ENCODE measurements at regions not wholly inside any gene's neighbourhood (a gene's known extent, or its start where the extent isn't known, plus 50 kb on each side); places are given as distances from the start of the nearest gene placed in this dataset.
A peak's percentile ranks its signal among the peaks of the same experiment; 100 is the strongest.

GRCh38 chr20:56143759-56144158, 104.8 kb upstream of the MC3R start:
- Histone ChIP-seq H3K36me3 (no peaks in the 10 kb centered on the region), H3K27me3 (no peaks in the 10 kb centered on the region), H3K4me1 (no peaks in the 10 kb centered on the region), H3K9me3 (peaks cover 0 to 19% (median 4%) of the 10 kb centered on the region in 4 donors), H3K4me3 (no peak overlapping the region), H3K27ac (peak overlapping the region in 2 of 4 donors; percentile 28 to 54)
- WGBS, 2 donors = 39 to 47% methylated on average over 4 of the region's 4 CpGs
- no peak for TF ChIP-seq POLR2A (IDR thresholded peaks at IDR 0.05)
- no peak for TF ChIP-seq EP300 (IDR thresholded peaks at IDR 0.05)
- TF ChIP-seq CTCF (IDR thresholded peaks at IDR 0.05) = no peak
- DNase-seq (ENCODE audit: low spot score in 2 of 2) = no peak

GRCh38 chr20:56151834-56152233, 96.7 kb upstream of the MC3R start:
- no peaks in the 10 kb centered on the region for H3K27me3 ChIP-seq
- H3K4me1 ChIP-seq = no peaks in the 10 kb centered on the region
- H3K9me3 ChIP-seq = no peaks in the 10 kb centered on the region
- WGBS, 2 donors = 35 to 42% methylated on average over 3 of the region's 3 CpGs
- DNase-seq (ENCODE audit: low spot score in 2 of 2) = no peak
- no peak overlapping the region for H3K4me3 ChIP-seq
- TF ChIP-seq EP300 (IDR thresholded peaks at IDR 0.05) (no peak), POLR2A (IDR thresholded peaks at IDR 0.05) (no peak), CTCF (IDR thresholded peaks at IDR 0.05) (no peak)
- no peaks in the 10 kb centered on the region for H3K36me3 ChIP-seq
- no peak overlapping the region for H3K27ac ChIP-seq

- H3K4me1 ChIP-seq = peaks cover 0 to 12% (median 0%) of the 10 kb centered on the region in 4 donors
- no peak overlapping the region for H3K27ac ChIP-seq
- H3K9me3 ChIP-seq = no peaks in the 10 kb centered on the region
- 86 to 96% methylated on average over 5 of the region's 5 CpGs for WGBS, 2 donors
- no peaks in the 10 kb centered on the region for H3K27me3 ChIP-seq
- no peak for DNase-seq (ENCODE audit: low spot score in 2 of 2)
- H3K4me3 ChIP-seq = no peak overlapping the region
- H3K36me3 ChIP-seq = no peaks in the 10 kb centered on the region
- no peak for TF ChIP-seq EP300 (IDR thresholded peaks at IDR 0.05)
- TF ChIP-seq CTCF (IDR thresholded peaks at IDR 0.05) = no peak
- no peak for TF ChIP-seq POLR2A (IDR thresholded peaks at IDR 0.05)
Observed at GRCh38 chr20:56153926-56154325, 94.6 kb upstream of the MC3R start.

GRCh38 chr20:56155625-56156024, 92.9 kb upstream of the MC3R start:
- TF ChIP-seq POLR2A (IDR thresholded peaks at IDR 0.05) (no peak), CTCF (IDR thresholded peaks at IDR 0.05) (no peak), EP300 (IDR thresholded peaks at IDR 0.05) (no peak)
- no peaks in the 10 kb centered on the region for H3K9me3 ChIP-seq
- H3K36me3 ChIP-seq = no peaks in the 10 kb centered on the region
- H3K27me3 ChIP-seq = no peaks in the 10 kb centered on the region
- 92 to 93% methylated on average over 5 of the region's 5 CpGs for WGBS, 2 donors
- H3K27ac ChIP-seq = no peak overlapping the region
- peaks cover 0 to 12% (median 0%) of the 10 kb centered on the region in 4 donors for H3K4me1 ChIP-seq
- no peak overlapping the region for H3K4me3 ChIP-seq
- no peak for DNase-seq (ENCODE audit: low spot score in 2 of 2)

GRCh38 chr20:56157530-56158203, 90.9 kb upstream of the MC3R start:
- Histone ChIP-seq H3K27ac (no peak overlapping the region), H3K27me3 (no peaks in the 10 kb centered on the region), H3K36me3 (no peaks in the 10 kb centered on the region), H3K9me3 (no peaks in the 10 kb centered on the region), H3K4me3 (no peak overlapping the region), H3K4me1 (peaks cover 0 to 12% (median 0%) of the 10 kb centered on the region in 4 donors)
- no peak for DNase-seq (ENCODE audit: low spot score in 2 of 2)
- TF ChIP-seq CTCF (IDR thresholded peaks at IDR 0.05) (no peak), POLR2A (IDR thresholded peaks at IDR 0.05) (no peak), EP300 (IDR thresholded peaks at IDR 0.05) (no peak)
- WGBS, 2 donors = 75 to 85% methylated on average over 12 of the region's 12 CpGs
